H9 (cell line): ENCODE measurements at regions not wholly inside any gene's neighbourhood (a gene's known extent, or its start where the extent isn't known, plus 50 kb on each side); places are given as distances from the start of the nearest gene placed in this dataset.

ENCODE experiments used
- DNase-seq: peaks from one replicate; pipeline ENCODE4 v3.0.0-alpha.2; 2017
- H2AFZ ChIP-seq: one replicate; pipeline ENCODE4 v1.6.1; 2013; ENCODE audit warnings: mild to moderate bottlenecking, low read length, control low read depth, moderate library complexity
- H2AK5ac ChIP-seq: 2 replicates; pipeline ENCODE4 v1.6.1; 2013; ENCODE audit warnings: low read length, control low read depth, mixed read lengths; ENCODE audit not compliant: insufficient read length
- H2BK120ac ChIP-seq: one replicate; pipeline ENCODE4 v1.6.1; 2013; ENCODE audit warnings: low read depth, mild to moderate bottlenecking, low read length, control low read depth, inconsistent platforms; ENCODE audit not compliant: poor library complexity, severe bottlenecking
- H2BK12ac ChIP-seq: 2 replicates; pipeline ENCODE4 v1.6.1; 2013; ENCODE audit warnings: low read length, control low read depth, mixed read lengths, low read depth; ENCODE audit not compliant: insufficient read length
- H2BK15ac ChIP-seq: 2 replicates; pipeline ENCODE4 v1.6.1; 2013; ENCODE audit warnings: low read depth, low read length, control low read depth
- H2BK20ac ChIP-seq: one replicate; pipeline ENCODE4 v1.6.1; 2013; ENCODE audit warnings: low read depth, mild to moderate bottlenecking, low read length, control low read depth, inconsistent platforms; ENCODE audit not compliant: poor library complexity, severe bottlenecking
- H2BK5ac ChIP-seq: 2 replicates; pipeline ENCODE4 v1.6.1; 2013; ENCODE audit warnings: low read length, control low read depth, mixed read lengths; ENCODE audit not compliant: insufficient read length
- H3K14ac ChIP-seq: 2 replicates; pipeline ENCODE4 v1.6.1; 2013; ENCODE audit warnings: low read length, control low read depth; ENCODE audit not compliant: insufficient read depth
- H3K18ac ChIP-seq: 2 replicates; pipeline ENCODE4 v1.6.1; 2013; ENCODE audit warnings: low read depth, mild to moderate bottlenecking, mixed read lengths, low read length, control low read depth; ENCODE audit not compliant: insufficient read length
- H3K23ac ChIP-seq: 2 replicates; pipeline ENCODE4 v1.6.1; 2013; ENCODE audit warnings: low read length, control low read depth, mixed read lengths, low read depth; ENCODE audit not compliant: insufficient read length
- H3K23me2 ChIP-seq: 2 replicates; pipeline ENCODE4 v1.6.1; 2013; ENCODE audit warnings: low read depth, mild to moderate bottlenecking, mixed read lengths, low read length, control low read depth; ENCODE audit not compliant: insufficient read length, poor library complexity, severe bottlenecking
- H3K27ac ChIP-seq: 2 replicates; pipeline ENCODE4 v1.5.1; 2013; ENCODE audit warnings: low read length, control low read depth, mixed read lengths, low read depth; ENCODE audit not compliant: insufficient read length
- H3K27me3 ChIP-seq: 2 replicates; pipeline ENCODE4 v1.6.1; 2013; ENCODE audit warnings: low read length, control low read depth, inconsistent platforms; ENCODE audit not compliant: insufficient read depth
- H3K4ac ChIP-seq: 2 replicates; pipeline ENCODE4 v1.6.1; 2013; ENCODE audit warnings: low read depth, mild to moderate bottlenecking, control low read depth, inconsistent platforms, low read length, moderate library complexity
- H3K4me1 ChIP-seq: 2 replicates; pipeline ENCODE4 v1.6.1; 2013; ENCODE audit warnings: low read length, control low read depth, inconsistent platforms; ENCODE audit not compliant: insufficient read depth
- H3K4me2 ChIP-seq: 2 replicates; pipeline ENCODE4 v1.6.1; 2013; ENCODE audit warnings: low read length, control low read depth, mixed read lengths; ENCODE audit not compliant: insufficient read length, insufficient read depth
- H3K56ac ChIP-seq: 2 replicates; pipeline ENCODE4 v1.6.1; 2013; ENCODE audit warnings: low read depth, mild to moderate bottlenecking, mixed read lengths, low read length, control low read depth; ENCODE audit not compliant: insufficient read length
- H3K79me1 ChIP-seq: 2 replicates; pipeline ENCODE4 v1.6.1; 2013; ENCODE audit warnings: low read depth, mild to moderate bottlenecking, moderate library complexity, low read length, control low read depth, inconsistent platforms; ENCODE audit not compliant: insufficient read depth, poor library complexity, severe bottlenecking
- H3K79me2 ChIP-seq: 2 replicates; pipeline ENCODE4 v1.6.1; 2013; ENCODE audit warnings: low read length, control low read depth, inconsistent platforms; ENCODE audit not compliant: insufficient read depth
- H3K9ac ChIP-seq: 2 replicates; pipeline ENCODE4 v1.6.1; 2013; ENCODE audit warnings: low read length, control low read depth, mixed read lengths; ENCODE audit not compliant: insufficient read length; ENCODE audit errors: extremely low read depth
- H3K9me3 ChIP-seq: one replicate; pipeline ENCODE4 v1.6.1; 2013; ENCODE audit warnings: low read depth, low read length, inconsistent platforms; ENCODE audit not compliant: control insufficient read depth
- H3T11ph ChIP-seq: one replicate; pipeline ENCODE4 v1.6.1; 2013; ENCODE audit warnings: mild to moderate bottlenecking, low read length, control low read depth, inconsistent platforms
- H4K20me1 ChIP-seq: one replicate; pipeline ENCODE4 v1.6.1; 2013; ENCODE audit not compliant: control insufficient read depth, insufficient read length, insufficient read depth
- H4K5ac ChIP-seq: 2 replicates; pipeline ENCODE4 v1.6.1; 2013; ENCODE audit warnings: low read depth, mild to moderate bottlenecking, mixed read lengths, low read length, control low read depth; ENCODE audit not compliant: insufficient read length
- H4K8ac ChIP-seq: replicated peaks from 2 replicates; pipeline ENCODE4 v1.6.1; 2013; ENCODE audit warnings: low read length, control low read depth, mixed read lengths, low read depth; ENCODE audit not compliant: insufficient read length
- H4K91ac ChIP-seq: 2 replicates; pipeline ENCODE4 v1.6.1; 2013; ENCODE audit warnings: low read depth, mild to moderate bottlenecking, moderate library complexity, mixed read lengths, low read length, control low read depth; ENCODE audit not compliant: insufficient read length
- H3K27ac Mint-ChIP-seq, 3 experiments: 2 replicates in 2 of 3; 3 replicates in 1 of 3; pipeline ENCODE4 v1.8.0; 2020 to 2021; ENCODE audit warnings: mixed read lengths in 3 of 3, mild to moderate bottlenecking in 1 of 3, moderate library complexity in 1 of 3
- H3K27me3 Mint-ChIP-seq: 2 replicates; pipeline ENCODE4 v1.8.0; 2021; ENCODE audit warnings: low read depth, mild to moderate bottlenecking, moderate library complexity, mixed read lengths
- H3K36me3 Mint-ChIP-seq, 3 experiments: 2 replicates in 2 of 3; 3 replicates in 1 of 3; pipeline ENCODE4 v1.8.0; 2020 to 2021; ENCODE audit warnings: low read depth in 3 of 3, mixed read lengths in 3 of 3; ENCODE audit not compliant: insufficient read depth in 1 of 3
- H3K4me1 Mint-ChIP-seq, 2 experiments: 2 replicates each; pipeline ENCODE4 v1.8.0; 2020; ENCODE audit warnings: mixed read lengths in 2 of 2
- H3K4me3 Mint-ChIP-seq, 2 experiments: 2 replicates in 1 of 2; 3 replicates in 1 of 2; pipeline ENCODE4 v1.8.0; 2020 to 2021; ENCODE audit warnings: mild to moderate bottlenecking in 2 of 2, mixed read lengths in 2 of 2, moderate library complexity in 1 of 2
- H3K9me3 Mint-ChIP-seq, 2 experiments: 2 replicates in 1 of 2; 3 replicates in 1 of 2; pipeline ENCODE4 v1.8.0; 2020; ENCODE audit warnings: mild to moderate bottlenecking in 2 of 2, mixed read lengths in 2 of 2, moderate library complexity in 1 of 2
- CTCF ChIP-seq: fragments of 200-600 bp; sonication (generic); conservative IDR thresholded peaks from 3 replicates; pipeline ENCODE4 v1.8.0; 2021; ENCODE audit warnings: antibody characterized with exemption, mild to moderate bottlenecking
- WGBS: extraction: QIAGEN DNeasy Blood & Tissue Kit; methylation state at CpG from one replicate; pipeline ENCODE4 v1.1.7; 2013; ENCODE audit warnings: missing lambda C conversion rate, low lambda C conversion rate, mixed read lengths; ENCODE audit not compliant: insufficient read length; ENCODE audit errors: extremely low coverage; 5-methylcytosine and 5-hydroxymethylcytosine counted together

- no peak overlapping the region for H3K56ac ChIP-seq
- no CpG with 5 or more reads among the region's 4 CpGs for WGBS
- H2AK5ac ChIP-seq: no peak overlapping the region
- no peaks in the 10 kb centered on the region for H3K79me2 ChIP-seq
- no peak overlapping the region for H3K27ac Mint-ChIP-seq
- H3K9me3 Mint-ChIP-seq: peaks cover under 1 to 4% of the 10 kb centered on the region in 2 experiments; a peak in 4 of 5 replicates
- H2AFZ ChIP-seq: no peak overlapping the region
- H3K4me1 Mint-ChIP-seq: peaks cover 5 to 7% of the 10 kb centered on the region in 2 experiments; a peak in 3 of 4 replicates
- no peak overlapping the region for H4K91ac ChIP-seq
- H3K79me1 ChIP-seq: no peaks in the 10 kb centered on the region
- no peaks in the 10 kb centered on the region for H3K27me3 Mint-ChIP-seq
- no peak overlapping the region for H3K4ac ChIP-seq
- H4K5ac ChIP-seq: no peak overlapping the region
- no peak overlapping the region for H3K14ac ChIP-seq
- peaks cover 0 to 3% (median under 1%) of the 10 kb centered on the region in 3 experiments; a peak in 3 of 7 replicates for H3K36me3 Mint-ChIP-seq
- no peak overlapping the region for H2BK5ac ChIP-seq
- no peak overlapping the region for H3K9ac ChIP-seq
- H2BK120ac ChIP-seq: no peak overlapping the region
- H3K27me3 ChIP-seq: no peaks in the 10 kb centered on the region
- no peak overlapping the region for H2BK15ac ChIP-seq
- no peak overlapping the region for H3K18ac ChIP-seq
- H3K27ac ChIP-seq: no peak overlapping the region
- no peak overlapping the region for H3K4me2 ChIP-seq
- H3K9me3 ChIP-seq: no peaks in the 10 kb centered on the region
- H2BK12ac ChIP-seq: no peak overlapping the region
- H3K23me2 ChIP-seq: no peaks in the 10 kb centered on the region
- H3T11ph ChIP-seq: no peak overlapping the region
- no peak overlapping the region for H4K8ac ChIP-seq
- H2BK20ac ChIP-seq: no peak overlapping the region
- no peak overlapping the region for H3K4me3 Mint-ChIP-seq
- DNase-seq: no peak
- no peak overlapping the region for H3K23ac ChIP-seq
- TF ChIP-seq CTCF: no peak
- no peaks in the 10 kb centered on the region for H3K4me1 ChIP-seq
- H4K20me1 ChIP-seq: no peaks in the 10 kb centered on the region
These were observed 97.0 kb upstream of the FGGY start for GRCh38 chr1:59199719-59200376.
